GM10266 (cell line): ENCODE measurements at regions not wholly inside any gene's neighbourhood (a gene's known extent, or its start where the extent isn't known, plus 50 kb on each side); places are given as distances from the start of the nearest gene placed in this dataset.

ENCODE experiments used
- DNase-seq: peaks from one replicate; pipeline ENCODE4 v3.0.0; 2012; ENCODE audit errors: extremely low spot score
- TF ChIP-seq, protein P1 (sequence below): IDR thresholded peaks from 2 replicates; pipeline ENCODE4 v1.5.1; 2012; ENCODE audit warnings: mild to moderate bottlenecking, low read depth; ENCODE audit not compliant: control insufficient read depth, insufficient read depth; ENCODE audit errors: missing control alignments

DNA sequence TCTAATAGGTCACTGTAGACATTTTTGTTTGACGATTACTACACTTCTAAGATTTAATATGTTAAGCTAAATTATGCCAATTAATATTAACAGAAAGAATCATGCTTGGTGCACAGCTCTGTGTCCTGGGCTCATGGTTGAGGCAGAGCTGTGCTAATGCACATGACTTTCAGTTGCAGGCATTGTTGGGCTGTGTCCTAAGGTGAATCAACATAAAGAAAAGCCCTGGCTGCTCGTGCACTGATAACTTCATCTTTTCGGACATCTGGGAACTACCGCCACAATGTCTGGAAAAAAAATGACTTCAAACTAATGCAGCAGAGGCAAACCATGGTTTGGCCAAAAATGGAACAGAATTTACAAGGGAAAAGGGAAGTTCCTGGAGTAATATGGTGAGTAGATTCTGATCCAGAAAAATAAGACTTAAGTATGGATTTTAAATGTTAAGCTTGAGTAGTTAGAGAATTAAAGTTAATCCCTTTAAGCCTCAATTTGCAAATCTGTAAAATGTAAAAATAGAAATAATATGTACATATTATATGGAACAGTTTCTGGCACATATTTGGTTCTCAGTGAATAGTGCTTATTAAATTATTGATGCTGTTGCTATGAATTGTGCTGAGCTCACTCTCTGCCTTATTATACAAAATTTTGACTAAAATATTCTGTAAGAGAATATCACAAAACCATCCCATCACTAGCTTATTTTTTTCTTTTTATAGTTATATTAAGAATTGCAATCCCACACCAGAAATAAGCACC lies 186.1 kb downstream of the BRINP2 start:
- DNase-seq = no peak
- TF ChIP-seq, protein P1, sequence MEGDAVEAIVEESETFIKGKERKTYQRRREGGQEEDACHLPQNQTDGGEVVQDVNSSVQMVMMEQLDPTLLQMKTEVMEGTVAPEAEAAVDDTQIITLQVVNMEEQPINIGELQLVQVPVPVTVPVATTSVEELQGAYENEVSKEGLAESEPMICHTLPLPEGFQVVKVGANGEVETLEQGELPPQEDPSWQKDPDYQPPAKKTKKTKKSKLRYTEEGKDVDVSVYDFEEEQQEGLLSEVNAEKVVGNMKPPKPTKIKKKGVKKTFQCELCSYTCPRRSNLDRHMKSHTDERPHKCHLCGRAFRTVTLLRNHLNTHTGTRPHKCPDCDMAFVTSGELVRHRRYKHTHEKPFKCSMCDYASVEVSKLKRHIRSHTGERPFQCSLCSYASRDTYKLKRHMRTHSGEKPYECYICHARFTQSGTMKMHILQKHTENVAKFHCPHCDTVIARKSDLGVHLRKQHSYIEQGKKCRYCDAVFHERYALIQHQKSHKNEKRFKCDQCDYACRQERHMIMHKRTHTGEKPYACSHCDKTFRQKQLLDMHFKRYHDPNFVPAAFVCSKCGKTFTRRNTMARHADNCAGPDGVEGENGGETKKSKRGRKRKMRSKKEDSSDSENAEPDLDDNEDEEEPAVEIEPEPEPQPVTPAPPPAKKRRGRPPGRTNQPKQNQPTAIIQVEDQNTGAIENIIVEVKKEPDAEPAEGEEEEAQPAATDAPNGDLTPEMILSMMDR = no peak

DNA sequence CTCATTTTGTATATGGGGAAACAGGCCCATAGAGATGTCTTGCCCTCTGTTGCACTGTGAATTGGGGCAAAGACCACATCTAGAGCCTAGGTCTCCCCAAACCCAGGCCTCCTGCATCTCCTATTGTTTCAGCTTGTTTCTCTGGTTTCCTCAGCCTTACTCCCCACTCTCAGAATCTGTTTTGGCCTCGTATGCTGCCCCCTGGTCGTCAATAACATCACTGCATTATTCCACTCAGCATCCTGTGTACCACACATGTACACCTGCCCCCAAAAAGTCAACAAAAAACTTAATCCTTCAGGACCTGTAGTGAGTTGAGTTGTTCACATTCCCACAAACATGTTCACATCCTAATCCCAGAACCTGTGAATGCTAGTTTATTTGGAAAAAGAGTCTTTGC lies 184.8 kb downstream of the BRINP2 start:
- TF ChIP-seq, protein P1 = peak; percentile 13
- no peak for DNase-seq

DNA sequence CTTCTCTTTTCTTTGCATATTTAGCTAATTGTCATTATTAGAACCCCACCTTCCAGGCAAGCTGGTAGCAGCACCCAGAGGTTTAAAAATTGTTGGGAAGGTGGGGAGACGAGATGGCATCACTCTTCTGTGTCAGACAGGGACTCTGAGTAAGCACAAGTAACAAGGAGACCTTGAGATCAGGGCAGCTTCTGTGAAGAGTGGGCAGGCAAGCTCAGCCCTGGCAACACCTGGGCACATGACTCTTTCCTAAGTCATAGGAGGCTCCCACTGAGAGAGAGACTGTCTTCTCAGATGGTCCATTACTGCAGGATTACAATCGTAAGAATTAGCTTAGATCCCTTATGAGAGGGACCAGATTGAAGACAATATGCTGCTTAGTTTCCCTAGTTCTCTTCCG lies 183.5 kb downstream of the BRINP2 start:
- DNase-seq = no peak
- TF ChIP-seq, protein P1 = no peak

DNA sequence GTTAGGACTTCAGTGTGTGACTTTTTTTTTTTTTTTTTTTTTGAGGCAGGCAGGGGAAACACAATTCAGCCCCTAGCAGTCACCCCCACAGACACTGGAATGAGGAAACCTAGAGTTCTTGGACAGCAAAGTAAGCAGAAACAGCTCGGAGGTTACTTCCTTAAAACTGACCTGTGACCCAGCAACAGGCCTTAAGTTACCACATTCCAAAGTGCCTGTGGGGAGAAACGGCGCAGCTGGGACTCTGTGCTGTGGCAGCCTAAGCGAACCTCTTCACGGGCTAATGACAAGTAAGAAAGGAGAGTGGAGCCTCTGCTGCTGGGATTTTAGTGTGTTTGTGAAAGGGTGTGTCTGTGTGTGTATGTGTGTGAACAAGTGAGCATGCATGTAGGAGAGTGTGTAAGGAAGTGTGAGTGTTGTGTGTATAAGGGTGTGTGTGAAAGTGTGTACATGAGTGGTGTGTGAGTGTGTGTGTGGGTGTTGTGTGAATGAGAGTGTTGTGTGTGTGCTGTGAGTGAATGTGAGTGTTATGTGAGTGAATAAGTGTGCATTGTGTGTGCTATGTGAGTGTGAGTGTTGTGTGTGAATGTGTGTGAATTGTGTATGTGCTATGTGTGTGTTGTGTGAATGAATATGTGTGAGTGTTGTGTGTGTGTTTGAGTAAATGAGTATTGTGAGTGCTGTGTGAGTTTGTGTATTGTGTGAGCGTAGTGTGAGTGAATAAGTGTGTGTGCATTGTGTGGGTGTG lies 180.8 kb downstream of the BRINP2 start:
- TF ChIP-seq, protein P1 = no peak
- no peak for DNase-seq

DNA sequence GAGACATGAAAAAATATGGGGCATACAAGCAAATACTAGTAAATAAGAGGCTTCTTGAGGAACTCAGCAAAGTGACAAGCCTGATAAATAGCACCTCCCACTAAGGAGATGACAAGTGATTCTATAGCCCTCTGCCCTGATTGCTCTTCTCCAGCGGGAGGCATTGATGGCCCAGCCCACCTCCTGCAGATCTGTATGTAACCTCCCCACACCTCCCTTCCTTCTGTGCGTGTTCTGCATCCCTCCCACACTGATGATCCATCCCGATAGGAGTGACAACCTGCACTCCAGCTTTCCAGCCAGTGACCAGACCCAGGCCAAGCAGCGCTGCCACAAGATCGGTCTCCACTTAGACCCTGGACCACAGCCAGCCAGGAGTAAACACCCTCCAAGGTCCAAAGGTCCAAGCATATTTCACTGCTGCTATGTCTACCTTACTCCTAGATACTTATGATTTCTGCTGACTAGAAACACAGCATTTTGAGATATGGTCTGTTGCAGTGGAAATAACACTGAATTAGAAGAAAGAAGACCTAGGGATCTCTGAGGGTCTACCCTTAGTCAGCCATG lies 176.1 kb downstream of the BRINP2 start:
- DNase-seq = no peak
- TF ChIP-seq, protein P1 = no peak

DNA sequence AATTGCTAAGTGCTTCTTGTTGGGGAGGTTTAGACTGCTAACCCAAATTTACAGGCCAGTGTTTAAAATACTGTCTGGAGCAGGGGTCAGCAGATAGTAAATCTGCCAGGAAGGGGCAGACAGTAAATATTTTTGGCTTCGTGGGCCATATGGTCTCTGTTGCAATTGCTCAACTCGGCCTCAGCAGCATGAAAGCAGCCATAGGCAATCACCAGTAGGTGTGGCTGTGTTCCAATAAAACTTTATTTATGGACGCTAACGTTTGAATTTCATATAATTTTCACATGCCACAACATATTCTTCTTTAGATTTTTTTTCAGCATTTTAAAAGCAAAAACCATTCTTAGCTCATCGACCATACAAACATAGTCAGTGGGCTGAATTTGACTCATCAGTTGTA lies 172.7 kb downstream of the BRINP2 start:
- TF ChIP-seq, protein P1 = no peak
- no peak for DNase-seq

DNA sequence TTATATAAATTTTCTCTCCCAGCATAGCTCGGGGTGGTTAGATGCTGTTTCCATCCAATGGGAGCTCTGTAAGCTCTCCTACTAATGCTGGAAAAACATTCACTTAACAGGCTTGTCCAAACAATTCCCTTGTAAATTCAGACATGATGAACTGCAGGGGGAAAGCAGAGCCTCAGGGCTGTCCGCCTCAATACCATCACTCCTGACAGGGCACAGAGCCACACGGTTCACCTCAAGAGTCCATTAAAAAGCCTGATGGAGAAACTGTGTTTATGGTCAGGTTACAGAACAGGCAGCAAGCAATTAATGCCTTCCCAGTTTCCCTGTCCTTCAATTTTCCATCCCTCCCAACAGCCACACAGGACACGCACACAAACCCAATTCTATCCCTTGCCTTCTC lies 171.0 kb downstream of the BRINP2 start:
- no peak for DNase-seq
- TF ChIP-seq, protein P1 = no peak
